GM12891 (cell line): ENCODE measurements at regions not wholly inside any gene's neighbourhood (a gene's known extent, or its start where the extent isn't known, plus 50 kb on each side); places are given as distances from the start of the nearest gene placed in this dataset.

ENCODE experiments used
- PAX5 ChIP-seq: IDR thresholded peaks from 2 replicates; pipeline ENCODE4 v1.6.1; 2011; ENCODE audit warnings: low read length, moderate library complexity, mild to moderate bottlenecking; ENCODE audit not compliant: insufficient read depth, severe bottlenecking
- POLR2A ChIP-seq: IDR thresholded peaks from 2 replicates; pipeline ENCODE4 v1.6.1; 2011; ENCODE audit warnings: low read depth, low read length, control low read depth
- POLR2AphosphoS5 ChIP-seq: IDR thresholded peaks from 2 replicates; pipeline ENCODE4 v1.6.1; 2011; ENCODE audit warnings: low read depth, low read length, control low read depth
- SPI1 ChIP-seq: IDR thresholded peaks from 2 replicates; pipeline ENCODE4 v1.6.1; 2011; ENCODE audit warnings: low read depth, low read length, control low read depth
- TAF1 ChIP-seq: IDR thresholded peaks from 2 replicates; pipeline ENCODE4 v1.6.1; 2011; ENCODE audit warnings: low read depth, low read length, control low read depth

DNA sequence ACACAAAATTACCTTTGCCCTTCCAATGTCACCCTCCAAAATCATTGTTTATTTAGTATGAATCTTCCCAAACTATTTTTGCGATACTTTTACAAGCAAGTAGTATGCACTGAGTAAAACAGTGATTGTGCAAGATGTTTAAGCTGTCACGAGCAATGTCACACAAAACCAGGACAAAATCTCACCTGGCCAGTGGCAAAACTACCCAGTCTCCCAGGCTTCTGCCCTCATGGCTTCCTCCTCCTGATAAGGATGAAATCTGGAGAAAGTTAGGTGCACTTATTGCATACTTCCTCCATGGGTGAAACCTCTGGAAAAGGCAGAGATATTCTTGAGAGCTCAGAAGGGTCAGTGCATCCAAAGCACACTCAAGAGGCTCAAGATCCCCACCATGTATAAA is 500.8 kb downstream of the IRS2 start:
- TF ChIP-seq SPI1 (no peak), POLR2A (no peak), POLR2AphosphoS5 (no peak), TAF1 (no peak), PAX5 (no peak)
